Occipital lobe (tissue), 1 donor: ENCODE measurements at regions not wholly inside any gene's neighbourhood (a gene's known extent, or its start where the extent isn't known, plus 50 kb on each side); places are given as distances from the start of the nearest gene placed in this dataset.
A peak's percentile ranks its signal among the peaks of the same experiment; 100 is the strongest.
"Not testable (repeated sequence)": the region's sequence is repeated elsewhere in the genome, so short reads cannot be mapped to it uniquely, and the experiment has no call there.

Experiments used
- DNase-seq: peaks from one replicate; lab custom pipeline; 2025; lab: John Stamatoyannopoulos, UW

- no peak for DNase-seq
Observed at GRCh38 chr13:50476577-50477285, 366.8 kb downstream of the DLEU7 start.

- DNase-seq = no peak
Observed at GRCh38 chr13:50481936-50482335, 361.6 kb downstream of the DLEU7 start.

GRCh38 chr13:50483416-50483815 is 360.1 kb downstream of the DLEU7 start:
- DNase-seq = no peak

GRCh38 chr13:50484472-50485113 is 358.9 kb downstream of the DLEU7 start:
- DNase-seq = no peak

GRCh38 chr13:50485979-50486935 is 357.2 kb downstream of the DLEU7 start:
- DNase-seq = no peak

- no peak for DNase-seq
Observed at GRCh38 chr13:50493683-50494082, 349.8 kb downstream of the DLEU7 start.

GRCh38 chr13:50494138-50494537 is 349.4 kb downstream of the DLEU7 start:
- DNase-seq = no peak

GRCh38 chr13:50503212-50503611 is 340.3 kb downstream of the DLEU7 start:
- DNase-seq = not testable (repeated sequence)

GRCh38 chr13:50509167-50509566 is 334.3 kb downstream of the DLEU7 start:
- no peak for DNase-seq

- DNase-seq = no peak
Observed at GRCh38 chr13:50509771-50510441, 333.6 kb downstream of the DLEU7 start.

GRCh38 chr13:50510885-50511545 is 332.5 kb downstream of the DLEU7 start:
- not testable (repeated sequence) for DNase-seq

GRCh38 chr13:50511877-50512341 is 331.6 kb downstream of the DLEU7 start:
- DNase-seq = no peak

GRCh38 chr13:50512474-50513299 is 330.8 kb downstream of the DLEU7 start:
- DNase-seq = peak; percentile 24

GRCh38 chr13:50513300-50513877 is 330.1 kb downstream of the DLEU7 start:
- DNase-seq = no peak

GRCh38 chr13:50514249-50514648 is 329.2 kb downstream of the DLEU7 start:
- DNase-seq = no peak

GRCh38 chr13:50518131-50518530 is 325.4 kb downstream of the DLEU7 start:
- no peak for DNase-seq

- peak; percentile 33 for DNase-seq
Observed at GRCh38 chr13:50518781-50519201, 324.7 kb downstream of the DLEU7 start.

- DNase-seq = no peak
Observed at GRCh38 chr13:50519866-50520265, 323.6 kb downstream of the DLEU7 start.

GRCh38 chr13:50521006-50521830 is 322.3 kb downstream of the DLEU7 start:
- no peak for DNase-seq
